GM12878 (cell line): ENCODE measurements at regions not wholly inside any gene's neighbourhood (a gene's known extent, or its start where the extent isn't known, plus 50 kb on each side); places are given as distances from the start of the nearest gene placed in this dataset.

Experiments used
- ETV6 ChIP-seq, 2 experiments: fragments of 450-650 bp in 1 of 2; IDR thresholded peaks in 1 of 2; conservative IDR thresholded peaks in 1 of 2; 2 replicates each; pipeline ENCODE4 v1.6.1; 2014; ENCODE audit warnings: antibody characterized with exemption in 1 of 2, borderline replicate concordance in 1 of 2, low read depth in 1 of 2, mild to moderate bottlenecking in 1 of 2, moderate library complexity in 1 of 2
- STAT1 ChIP-seq: fragments of 450-650 bp; conservative IDR thresholded peaks from 2 replicates; pipeline ENCODE4 v1.6.1; 2014; ENCODE audit warnings: antibody characterized with exemption, mild to moderate bottlenecking
- TCF3 ChIP-seq: IDR thresholded peaks from 2 replicates; pipeline ENCODE4 v1.6.1; 2012; ENCODE audit warnings: low read depth, mild to moderate bottlenecking, low read length, borderline replicate concordance; ENCODE audit not compliant: insufficient read depth
- TF ChIP-seq, protein P1 (sequence below): IDR thresholded peaks from 2 replicates; pipeline ENCODE4 v1.6.1; 2012; ENCODE audit warnings: improper control_type of control experiment, low read depth, low read length; ENCODE audit not compliant: insufficient replicate concordance
- TF ChIP-seq, protein P2 (sequence below), 3 experiments: IDR thresholded peaks in 2 of 3; conservative IDR thresholded peaks in 1 of 3; 2 replicates each; pipeline ENCODE4 v1.5.1; 2011; ENCODE audit warnings: low read depth in 3 of 3, low read length in 3 of 3, mild to moderate bottlenecking in 3 of 3, control low read depth in 2 of 3, moderate library complexity in 2 of 3, inconsistent platforms in 1 of 3, mixed read lengths in 1 of 3; ENCODE audit not compliant: control insufficient read depth in 2 of 3, insufficient read depth in 1 of 3; ENCODE audit errors: extremely low read depth in 1 of 3

DNA sequence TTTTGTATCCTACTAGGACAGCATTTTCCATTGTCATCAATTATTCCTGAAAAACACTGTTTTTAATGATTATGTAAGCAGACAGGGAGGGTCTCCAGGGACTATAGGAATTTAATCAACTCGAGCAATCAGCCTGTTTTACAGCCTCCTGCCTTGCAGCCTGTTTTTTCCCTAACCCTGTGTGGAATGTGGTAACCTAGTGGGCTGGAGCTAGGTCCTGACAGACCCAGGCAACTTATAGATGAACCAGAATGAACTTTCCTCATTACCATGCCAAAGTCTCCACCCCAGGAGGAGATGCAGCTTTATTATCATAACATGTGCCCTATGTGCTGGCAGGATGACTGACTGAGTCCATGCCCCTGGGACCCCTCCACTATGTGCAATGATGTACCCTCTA is 375.1 kb downstream of the BMP4 start (continued):
- TF ChIP-seq, protein P1, sequence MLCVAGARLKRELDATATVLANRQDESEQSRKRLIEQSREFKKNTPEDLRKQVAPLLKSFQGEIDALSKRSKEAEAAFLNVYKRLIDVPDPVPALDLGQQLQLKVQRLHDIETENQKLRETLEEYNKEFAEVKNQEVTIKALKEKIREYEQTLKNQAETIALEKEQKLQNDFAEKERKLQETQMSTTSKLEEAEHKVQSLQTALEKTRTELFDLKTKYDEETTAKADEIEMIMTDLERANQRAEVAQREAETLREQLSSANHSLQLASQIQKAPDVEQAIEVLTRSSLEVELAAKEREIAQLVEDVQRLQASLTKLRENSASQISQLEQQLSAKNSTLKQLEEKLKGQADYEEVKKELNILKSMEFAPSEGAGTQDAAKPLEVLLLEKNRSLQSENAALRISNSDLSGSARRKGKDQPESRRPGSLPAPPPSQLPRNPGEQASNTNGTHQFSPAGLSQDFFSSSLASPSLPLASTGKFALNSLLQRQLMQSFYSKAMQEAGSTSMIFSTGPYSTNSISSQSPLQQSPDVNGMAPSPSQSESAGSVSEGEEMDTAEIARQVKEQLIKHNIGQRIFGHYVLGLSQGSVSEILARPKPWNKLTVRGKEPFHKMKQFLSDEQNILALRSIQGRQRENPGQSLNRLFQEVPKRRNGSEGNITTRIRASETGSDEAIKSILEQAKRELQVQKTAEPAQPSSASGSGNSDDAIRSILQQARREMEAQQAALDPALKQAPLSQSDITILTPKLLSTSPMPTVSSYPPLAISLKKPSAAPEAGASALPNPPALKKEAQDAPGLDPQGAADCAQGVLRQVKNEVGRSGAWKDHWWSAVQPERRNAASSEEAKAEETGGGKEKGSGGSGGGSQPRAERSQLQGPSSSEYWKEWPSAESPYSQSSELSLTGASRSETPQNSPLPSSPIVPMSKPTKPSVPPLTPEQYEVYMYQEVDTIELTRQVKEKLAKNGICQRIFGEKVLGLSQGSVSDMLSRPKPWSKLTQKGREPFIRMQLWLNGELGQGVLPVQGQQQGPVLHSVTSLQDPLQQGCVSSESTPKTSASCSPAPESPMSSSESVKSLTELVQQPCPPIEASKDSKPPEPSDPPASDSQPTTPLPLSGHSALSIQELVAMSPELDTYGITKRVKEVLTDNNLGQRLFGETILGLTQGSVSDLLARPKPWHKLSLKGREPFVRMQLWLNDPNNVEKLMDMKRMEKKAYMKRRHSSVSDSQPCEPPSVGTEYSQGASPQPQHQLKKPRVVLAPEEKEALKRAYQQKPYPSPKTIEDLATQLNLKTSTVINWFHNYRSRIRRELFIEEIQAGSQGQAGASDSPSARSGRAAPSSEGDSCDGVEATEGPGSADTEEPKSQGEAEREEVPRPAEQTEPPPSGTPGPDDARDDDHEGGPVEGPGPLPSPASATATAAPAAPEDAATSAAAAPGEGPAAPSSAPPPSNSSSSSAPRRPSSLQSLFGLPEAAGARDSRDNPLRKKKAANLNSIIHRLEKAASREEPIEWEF, result no peak
- no peak for TF ChIP-seq TCF3
- no peak for TF ChIP-seq ETV6 (conservative IDR thresholded peaks at IDR 0.05 in 1 of 2, IDR thresholded peaks at IDR 0.05 in 1 of 2; ENCODE audit: borderline replicate concordance in 1 of 2, low read depth in 1 of 2)
- TF ChIP-seq, protein P2, sequence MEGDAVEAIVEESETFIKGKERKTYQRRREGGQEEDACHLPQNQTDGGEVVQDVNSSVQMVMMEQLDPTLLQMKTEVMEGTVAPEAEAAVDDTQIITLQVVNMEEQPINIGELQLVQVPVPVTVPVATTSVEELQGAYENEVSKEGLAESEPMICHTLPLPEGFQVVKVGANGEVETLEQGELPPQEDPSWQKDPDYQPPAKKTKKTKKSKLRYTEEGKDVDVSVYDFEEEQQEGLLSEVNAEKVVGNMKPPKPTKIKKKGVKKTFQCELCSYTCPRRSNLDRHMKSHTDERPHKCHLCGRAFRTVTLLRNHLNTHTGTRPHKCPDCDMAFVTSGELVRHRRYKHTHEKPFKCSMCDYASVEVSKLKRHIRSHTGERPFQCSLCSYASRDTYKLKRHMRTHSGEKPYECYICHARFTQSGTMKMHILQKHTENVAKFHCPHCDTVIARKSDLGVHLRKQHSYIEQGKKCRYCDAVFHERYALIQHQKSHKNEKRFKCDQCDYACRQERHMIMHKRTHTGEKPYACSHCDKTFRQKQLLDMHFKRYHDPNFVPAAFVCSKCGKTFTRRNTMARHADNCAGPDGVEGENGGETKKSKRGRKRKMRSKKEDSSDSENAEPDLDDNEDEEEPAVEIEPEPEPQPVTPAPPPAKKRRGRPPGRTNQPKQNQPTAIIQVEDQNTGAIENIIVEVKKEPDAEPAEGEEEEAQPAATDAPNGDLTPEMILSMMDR (IDR thresholded peaks at IDR 0.05 in 2 of 3, conservative IDR thresholded peaks at IDR 0.05 in 1 of 3; ENCODE audit: control insufficient read depth in 2 of 3, extremely low read depth in 1 of 3, insufficient read depth in 1 of 3, low read depth in 3 of 3, low read length in 3 of 3), result no peak
- TF ChIP-seq STAT1, result no peak
- TF ChIP-seq, all 136 proteins: peak for 0
